ENCODE measurements at regions not wholly inside any gene's neighbourhood (a gene's known extent, or its start where the extent isn't known, plus 50 kb on each side); places are given as distances from the start of the nearest gene placed in this dataset.

- TF ChIP-seq CTCF (IDR thresholded peaks at IDR 0.05; ENCODE audit: insufficient read depth, low read depth, low read length) (no peak), EZH2 (IDR thresholded peaks at IDR 0.05; ENCODE audit: insufficient read depth, low read length) (no peak)
Observed at GRCh38 chrX:148229801-148230303, 248.7 kb downstream of the FMR1NB start.
